ENCODE measurements at regions not wholly inside any gene's neighbourhood (a gene's known extent, or its start where the extent isn't known, plus 50 kb on each side); places are given as distances from the start of the nearest gene placed in this dataset.

GRCh38 chr19:28294395-28294794 is 918.6 kb downstream of the UQCRFS1 start:
- TF ChIP-seq, protein P1, sequence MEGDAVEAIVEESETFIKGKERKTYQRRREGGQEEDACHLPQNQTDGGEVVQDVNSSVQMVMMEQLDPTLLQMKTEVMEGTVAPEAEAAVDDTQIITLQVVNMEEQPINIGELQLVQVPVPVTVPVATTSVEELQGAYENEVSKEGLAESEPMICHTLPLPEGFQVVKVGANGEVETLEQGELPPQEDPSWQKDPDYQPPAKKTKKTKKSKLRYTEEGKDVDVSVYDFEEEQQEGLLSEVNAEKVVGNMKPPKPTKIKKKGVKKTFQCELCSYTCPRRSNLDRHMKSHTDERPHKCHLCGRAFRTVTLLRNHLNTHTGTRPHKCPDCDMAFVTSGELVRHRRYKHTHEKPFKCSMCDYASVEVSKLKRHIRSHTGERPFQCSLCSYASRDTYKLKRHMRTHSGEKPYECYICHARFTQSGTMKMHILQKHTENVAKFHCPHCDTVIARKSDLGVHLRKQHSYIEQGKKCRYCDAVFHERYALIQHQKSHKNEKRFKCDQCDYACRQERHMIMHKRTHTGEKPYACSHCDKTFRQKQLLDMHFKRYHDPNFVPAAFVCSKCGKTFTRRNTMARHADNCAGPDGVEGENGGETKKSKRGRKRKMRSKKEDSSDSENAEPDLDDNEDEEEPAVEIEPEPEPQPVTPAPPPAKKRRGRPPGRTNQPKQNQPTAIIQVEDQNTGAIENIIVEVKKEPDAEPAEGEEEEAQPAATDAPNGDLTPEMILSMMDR (conservative IDR thresholded peaks at IDR 0.05; ENCODE audit: low read depth, low read length): no peak
- no peak for TF ChIP-seq EZH2 (IDR thresholded peaks at IDR 0.05; ENCODE audit: borderline replicate concordance, low read depth, low read length, poor library complexity, severe bottlenecking)
